ENCODE measurements at regions not wholly inside any gene's neighbourhood (a gene's known extent, or its start where the extent isn't known, plus 50 kb on each side); places are given as distances from the start of the nearest gene placed in this dataset.

GRCh38 chr18:72154926-72155325, 389.2 kb downstream of the CBLN2 start:
- no peak overlapping the region for H3K4me3 ChIP-seq (replicated peaks; ENCODE audit: low read depth, low read length)
- no peak for TF ChIP-seq CTCF (IDR thresholded peaks at IDR 0.05; ENCODE audit: low read length, missing control alignments)
- DNase-seq (ENCODE audit: low read depth) = no peak

GRCh38 chr18:72152935-72153334, 391.2 kb downstream of the CBLN2 start:
- no peak for DNase-seq (ENCODE audit: low read depth)
- TF ChIP-seq CTCF (IDR thresholded peaks at IDR 0.05; ENCODE audit: low read length, missing control alignments) = no peak
- no peak overlapping the region for H3K4me3 ChIP-seq (replicated peaks; ENCODE audit: low read depth, low read length)

DNA sequence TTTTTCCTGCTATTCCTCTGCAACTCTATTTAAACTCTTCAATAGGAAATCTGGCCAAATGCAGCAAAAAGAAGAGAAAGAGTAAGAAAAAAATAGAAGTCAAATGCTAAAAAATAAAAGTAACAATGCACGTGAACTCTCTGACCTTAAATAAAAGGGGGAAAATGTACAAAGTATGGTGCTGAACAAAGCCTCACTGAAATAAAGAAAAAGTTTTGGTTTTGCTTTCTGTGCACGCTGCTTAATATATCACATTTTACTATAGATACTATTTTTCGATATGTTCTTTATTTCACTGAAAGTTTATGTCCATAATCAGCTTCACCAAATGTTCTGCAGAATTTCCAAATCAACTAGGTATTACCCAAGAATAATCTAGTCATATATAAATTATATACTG, 396.3 kb downstream of the CBLN2 start:
- no peak overlapping the region for H3K4me3 ChIP-seq (replicated peaks; ENCODE audit: low read depth, low read length)
- no peak for DNase-seq (ENCODE audit: low read depth)
- no peak for TF ChIP-seq CTCF (IDR thresholded peaks at IDR 0.05; ENCODE audit: low read length, missing control alignments)

DNA sequence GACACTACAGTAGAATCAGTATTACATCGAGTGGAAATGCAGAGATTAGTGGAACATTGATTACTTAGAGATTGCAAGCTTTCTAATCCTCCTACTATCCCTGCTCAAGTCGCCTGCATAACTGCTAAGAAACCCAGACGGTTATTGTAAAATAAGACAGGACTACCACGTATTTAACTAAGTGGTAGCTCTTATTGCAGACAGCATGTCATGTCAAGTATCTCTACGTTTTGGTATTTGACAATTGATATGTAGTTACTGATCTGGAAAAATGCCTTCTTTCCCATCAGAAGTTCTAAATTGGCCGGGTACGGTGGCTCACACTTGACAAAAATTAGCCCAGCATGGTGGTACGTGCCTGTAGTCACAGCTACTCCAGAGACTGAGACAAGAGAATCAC, 404.1 kb downstream of the CBLN2 start:
- TF ChIP-seq CTCF (IDR thresholded peaks at IDR 0.05; ENCODE audit: low read length, missing control alignments) = no peak
- no peak for DNase-seq (ENCODE audit: low read depth)

DNA sequence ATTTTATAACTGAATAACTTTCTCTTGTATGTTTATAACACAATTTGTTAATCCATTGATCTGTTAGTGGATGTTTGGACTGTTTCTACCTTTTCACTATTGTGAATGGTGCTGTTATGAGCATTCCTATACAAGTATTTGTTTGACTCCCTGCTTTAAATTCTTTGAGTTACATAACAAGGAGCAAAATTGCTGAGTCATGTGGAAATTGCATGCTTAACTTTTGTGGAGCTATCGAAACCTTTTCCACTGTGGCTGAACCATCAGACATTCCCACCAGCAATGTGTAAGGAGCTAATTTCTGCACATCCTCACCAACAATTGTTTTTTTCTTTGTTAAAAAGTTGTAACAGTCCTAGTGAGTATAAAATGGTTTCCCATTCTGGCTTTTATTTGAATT, 415.5 kb downstream of the CBLN2 start:
- no peak for TF ChIP-seq CTCF (IDR thresholded peaks at IDR 0.05; ENCODE audit: low read length, missing control alignments)
- H3K4me3 ChIP-seq (replicated peaks; ENCODE audit: low read depth, low read length) = no peak overlapping the region
- DNase-seq (ENCODE audit: low read depth) = peak; percentile 1

More for the DNA sequence above, 404.1 kb downstream of the CBLN2 start:
- H3K4me3 ChIP-seq (replicated peaks; ENCODE audit: low read depth, low read length) = no peak overlapping the region

DNA sequence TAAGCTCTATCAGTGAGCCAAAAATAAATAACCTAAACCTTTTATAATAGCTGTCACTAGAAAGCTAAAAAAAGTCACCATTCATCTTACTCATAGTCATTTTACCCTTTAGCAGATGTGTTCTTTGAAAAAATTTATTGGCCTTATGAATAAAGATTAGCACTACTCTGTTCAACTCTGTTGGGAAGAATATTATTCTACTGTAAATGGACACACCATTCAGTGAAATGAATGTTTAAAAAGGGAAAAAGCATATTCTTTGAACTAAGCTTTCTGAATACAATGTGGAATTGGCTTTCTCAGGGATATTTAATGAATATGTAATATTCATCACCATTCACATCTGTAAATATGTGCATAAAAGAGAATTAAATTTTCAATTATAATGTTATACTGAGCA, 422.0 kb downstream of the CBLN2 start:
- DNase-seq (ENCODE audit: low read depth) = no peak
- no peak for TF ChIP-seq CTCF (IDR thresholded peaks at IDR 0.05; ENCODE audit: low read length, missing control alignments)
- H3K4me3 ChIP-seq (replicated peaks; ENCODE audit: low read depth, low read length) = no peak overlapping the region

GRCh38 chr18:72119082-72119481, 425.1 kb downstream of the CBLN2 start:
- no peak for TF ChIP-seq CTCF (IDR thresholded peaks at IDR 0.05; ENCODE audit: low read length, missing control alignments)
- no peak for DNase-seq (ENCODE audit: low read depth)
- H3K4me3 ChIP-seq (replicated peaks; ENCODE audit: low read depth, low read length) = no peak overlapping the region
